ENCODE measurements at regions not wholly inside any gene's neighbourhood (a gene's known extent, or its start where the extent isn't known, plus 50 kb on each side); places are given as distances from the start of the nearest gene placed in this dataset.
"Not testable (repeated sequence)": the region's sequence is repeated elsewhere in the genome, so short reads cannot be mapped to it uniquely, and the experiment has no call there.

- DNase-seq (ENCODE audit: low read depth, low spot score) = no peak
These were observed 338.0 kb upstream of the MAF start for GRCh38 chr16:79938575-79938974.

GRCh38 chr16:79937671-79938070 lies 337.1 kb upstream of the MAF start:
- not testable (repeated sequence) for DNase-seq (ENCODE audit: low read depth, low spot score)

DNA sequence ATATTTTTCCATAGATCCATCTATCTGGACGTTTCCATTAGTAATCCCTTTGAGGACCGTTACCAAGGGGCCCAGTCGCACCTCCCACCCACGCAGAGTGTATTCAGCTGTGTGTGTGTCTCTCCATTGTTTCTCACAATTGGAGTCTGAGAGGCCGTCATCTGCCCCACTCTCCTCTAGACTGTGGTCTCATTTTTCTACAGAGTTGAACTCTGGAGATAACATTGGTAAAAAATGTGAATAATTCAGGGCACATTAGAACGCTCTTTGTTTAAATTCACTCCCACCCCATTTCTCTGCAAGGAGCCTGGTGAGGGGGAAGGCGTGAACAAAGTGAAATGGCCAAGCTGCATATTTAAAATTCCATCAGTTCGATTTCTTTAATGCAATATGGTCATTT lies 333.1 kb upstream of the MAF start:
- no peak for DNase-seq (ENCODE audit: low read depth, low spot score)

GRCh38 chr16:79932572-79932971 lies 332.0 kb upstream of the MAF start:
- DNase-seq (ENCODE audit: low read depth, low spot score) = no peak

- no peak for DNase-seq (ENCODE audit: low read depth, low spot score)
These were observed 331.2 kb upstream of the MAF start for GRCh38 chr16:79931721-79932120.

- DNase-seq (ENCODE audit: low read depth, low spot score) = no peak
These were observed 328.9 kb upstream of the MAF start for GRCh38 chr16:79929260-79929965.

GRCh38 chr16:79928142-79928873 lies 327.8 kb upstream of the MAF start:
- DNase-seq (ENCODE audit: low read depth, low spot score) = no peak

DNA sequence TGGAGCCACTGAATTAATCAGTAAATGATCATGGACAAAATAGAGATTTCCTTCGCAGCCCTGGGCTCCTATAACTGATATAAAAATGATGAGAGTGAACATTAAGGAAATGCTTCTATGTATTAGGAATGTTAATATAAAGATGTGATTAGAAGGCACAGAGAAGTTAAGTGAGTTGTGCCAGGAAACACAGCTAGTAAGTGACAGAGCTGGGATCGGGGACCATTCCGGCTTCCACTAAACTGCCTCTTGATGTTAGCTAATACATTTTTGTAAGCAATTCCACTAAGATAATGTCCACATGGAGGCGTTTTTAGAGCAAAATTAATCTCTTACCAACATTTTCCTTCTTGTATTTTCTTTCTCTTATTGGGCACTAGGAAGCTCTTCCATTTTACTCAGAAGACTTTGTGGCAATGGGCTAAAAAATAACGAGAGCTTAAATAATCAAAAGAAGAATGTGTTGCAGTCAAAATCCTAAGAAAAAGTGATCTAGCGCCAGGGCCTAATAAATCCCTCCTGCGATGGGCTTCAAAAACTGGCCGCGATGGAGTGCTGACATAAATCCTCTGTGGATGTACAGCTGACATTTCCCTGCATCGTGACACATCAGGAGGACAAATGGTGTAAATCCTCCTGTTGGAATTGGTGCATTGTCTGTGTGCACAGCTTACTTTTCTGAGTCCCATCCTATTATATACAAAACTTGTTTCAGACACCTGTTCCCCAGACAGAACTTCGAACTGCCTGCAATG lies 326.1 kb upstream of the MAF start:
- no peak for DNase-seq (ENCODE audit: low read depth, low spot score)

DNA sequence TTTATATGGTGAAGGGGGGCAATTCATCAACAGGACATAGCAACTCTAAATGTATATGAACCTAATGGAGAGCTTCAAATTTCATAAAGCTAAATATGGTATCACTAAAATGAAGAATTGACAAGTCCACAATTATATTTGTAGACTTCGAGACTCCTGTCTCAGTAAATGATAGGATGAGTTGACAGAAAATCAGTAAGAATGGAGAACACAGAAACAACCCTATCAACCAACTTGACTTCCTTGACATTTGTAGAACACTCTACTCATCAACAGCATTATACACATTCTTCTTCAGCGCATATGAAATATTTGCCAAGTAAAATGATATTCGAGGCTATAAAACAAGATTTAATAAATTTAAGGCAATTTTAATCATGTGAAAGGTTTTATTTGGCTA lies 322.9 kb upstream of the MAF start:
- no peak for DNase-seq (ENCODE audit: low read depth, low spot score)

DNA sequence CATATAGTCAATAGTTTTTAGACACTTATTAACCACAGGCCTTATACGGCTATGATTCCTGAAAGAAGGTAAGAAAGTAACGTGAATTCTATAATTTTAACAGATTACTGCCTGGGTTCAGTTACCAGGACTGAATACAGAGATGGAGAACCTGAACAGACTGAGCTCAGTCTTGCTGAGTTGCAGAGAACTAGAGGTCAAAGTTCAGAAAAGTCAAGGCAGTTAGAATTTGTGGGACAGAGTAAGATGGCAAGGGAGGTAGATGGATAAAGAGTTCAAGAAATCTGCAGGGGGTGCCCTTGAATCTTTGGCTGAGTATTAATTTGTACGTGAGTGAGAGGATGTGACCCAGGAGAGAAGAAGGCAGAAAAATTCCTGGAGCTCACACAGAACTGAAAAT lies 320.1 kb upstream of the MAF start:
- no peak for DNase-seq (ENCODE audit: low read depth, low spot score)

DNA sequence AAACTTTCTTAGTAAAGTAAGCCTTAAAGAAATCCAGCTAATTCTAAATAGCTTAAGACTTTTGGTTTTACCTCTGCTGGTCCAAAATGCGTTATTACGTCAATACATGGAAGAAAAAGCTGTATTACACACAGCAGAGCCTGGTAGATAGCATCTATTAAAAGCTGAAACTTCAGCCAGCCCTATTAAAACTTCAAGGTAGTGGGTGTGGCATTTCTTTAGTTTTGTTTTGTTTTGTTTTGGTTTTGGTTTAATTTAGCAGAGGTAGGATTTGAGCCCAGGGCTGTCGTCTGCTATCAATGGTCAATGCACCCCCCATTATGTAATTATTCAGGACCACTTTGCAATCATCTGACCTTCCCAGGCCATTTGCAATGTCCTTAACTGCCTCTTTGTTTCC lies 318.4 kb upstream of the MAF start:
- no peak for DNase-seq (ENCODE audit: low read depth, low spot score)

DNA sequence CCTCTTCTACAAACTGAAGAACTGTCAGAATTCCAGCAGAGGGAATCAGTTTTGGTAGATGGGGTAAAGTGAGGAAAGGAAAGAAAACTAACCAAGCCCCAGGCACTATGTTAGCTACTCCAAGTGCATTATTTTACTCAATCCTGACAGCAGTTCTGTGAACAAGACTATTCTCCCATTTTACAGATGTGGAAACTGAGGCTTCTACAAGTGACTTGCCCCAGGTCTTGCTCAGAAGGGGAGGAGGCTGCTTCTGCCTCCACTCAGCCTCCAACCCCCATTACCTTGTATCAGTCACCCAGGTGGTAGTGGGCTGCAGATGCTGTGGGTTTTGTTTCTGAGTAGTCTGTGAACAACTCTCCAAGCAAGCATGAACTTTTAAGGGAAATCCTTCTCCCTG lies 315.2 kb upstream of the MAF start:
- DNase-seq (ENCODE audit: low read depth, low spot score) = no peak

- DNase-seq (ENCODE audit: low read depth, low spot score) = no peak
These were observed 314.6 kb upstream of the MAF start for GRCh38 chr16:79914961-79915720.

- no peak for DNase-seq (ENCODE audit: low read depth, low spot score)
These were observed 312.2 kb upstream of the MAF start for GRCh38 chr16:79912592-79913310.

- no peak for DNase-seq (ENCODE audit: low read depth, low spot score)
These were observed 311.1 kb upstream of the MAF start for GRCh38 chr16:79911660-79912059.

DNA sequence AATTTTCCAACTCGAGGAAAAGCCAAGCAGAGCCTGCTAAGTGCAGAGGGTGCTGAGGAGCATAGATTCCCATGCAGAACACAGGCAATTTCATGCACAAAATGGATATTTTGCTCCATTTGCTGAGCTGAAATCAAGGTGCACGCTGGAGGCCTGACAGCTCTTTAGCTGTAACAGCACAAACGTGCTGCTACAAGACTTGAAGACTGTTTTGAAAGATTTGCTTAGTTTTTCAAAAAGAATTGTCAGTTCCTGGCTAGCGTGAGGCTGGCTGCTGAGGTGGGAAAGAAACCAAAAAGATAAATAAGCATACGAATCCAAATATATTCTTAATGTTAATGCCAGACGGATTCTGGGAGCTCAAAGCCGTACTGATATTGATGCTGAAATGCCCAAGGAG lies 309.0 kb upstream of the MAF start:
- no peak for DNase-seq (ENCODE audit: low read depth, low spot score)

DNA sequence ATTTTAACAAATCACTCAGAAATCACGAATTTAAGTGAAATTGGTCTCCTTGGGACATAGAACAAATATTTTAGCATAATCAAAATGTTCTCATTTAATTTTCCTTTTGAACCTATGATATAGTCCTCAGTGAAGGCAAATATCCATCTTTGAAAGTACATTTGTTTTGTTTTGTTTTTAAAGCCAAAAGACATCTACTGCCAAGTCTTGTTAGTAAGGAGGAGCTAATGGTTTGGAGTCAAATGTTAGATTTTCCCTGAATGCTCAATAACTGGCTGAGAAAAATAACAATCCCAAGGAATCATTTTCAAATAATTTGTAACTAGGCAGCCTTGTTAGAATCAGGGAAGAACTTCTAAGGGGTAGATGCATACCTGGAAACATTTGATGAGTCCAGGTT lies 302.9 kb upstream of the MAF start:
- no peak for DNase-seq (ENCODE audit: low read depth, low spot score)

GRCh38 chr16:79902351-79902750 lies 301.8 kb upstream of the MAF start:
- DNase-seq (ENCODE audit: low read depth, low spot score) = no peak

- no peak for DNase-seq (ENCODE audit: low read depth, low spot score)
These were observed 301.0 kb upstream of the MAF start for GRCh38 chr16:79901522-79901921.

GRCh38 chr16:79899716-79900115 lies 299.2 kb upstream of the MAF start:
- no peak for DNase-seq (ENCODE audit: low read depth, low spot score)

DNA sequence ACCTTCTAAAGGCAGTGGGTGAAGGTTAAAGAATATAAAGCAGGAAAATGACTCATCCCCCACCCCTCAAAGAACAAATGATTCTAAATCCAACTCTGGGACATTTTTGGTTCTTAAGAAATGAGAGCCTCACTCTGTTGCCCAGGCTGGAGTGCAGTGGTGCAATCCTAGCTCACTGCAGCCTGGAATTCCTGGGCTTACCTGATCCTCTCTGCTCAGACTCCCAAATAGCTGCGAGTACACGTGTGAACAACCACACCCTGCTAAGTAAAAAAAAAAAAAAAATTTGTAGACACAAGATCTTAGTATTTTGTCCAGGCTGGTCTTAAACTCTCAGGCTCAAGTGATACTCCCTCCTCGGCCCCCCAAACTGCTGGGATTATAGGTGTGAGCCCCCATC lies 298.8 kb upstream of the MAF start:
- DNase-seq (ENCODE audit: low read depth, low spot score) = no peak
